Keratinocyte (primary cell): ENCODE measurements at regions not wholly inside any gene's neighbourhood (a gene's known extent, or its start where the extent isn't known, plus 50 kb on each side); places are given as distances from the start of the nearest gene placed in this dataset.

Source experiments
- DNase-seq: peaks from one replicate; pipeline ENCODE4 v3.0.0-alpha.2; 2011; ENCODE audit warnings: low read depth, missing footprints, low spot score
- FAIRE-seq: peaks from 2 replicates; lab custom pipeline; 2011; peaks lifted over from hg19 to GRCh38; lab: Jason Lieb, UNC
- H2AFZ ChIP-seq: 2 replicates; pipeline ENCODE4 v1.6.0; 2012; ENCODE audit warnings: low read length, control low read depth, inconsistent platforms; ENCODE audit not compliant: control insufficient read depth
- H3K27ac ChIP-seq: 2 replicates; pipeline ENCODE4 v1.5.1; 2011; ENCODE audit warnings: low read length; ENCODE audit not compliant: control insufficient read depth, insufficient read depth
- H3K27me3 ChIP-seq: 3 replicates; pipeline ENCODE4 v1.6.0; 2011; ENCODE audit warnings: low read length; ENCODE audit not compliant: control insufficient read depth, insufficient read depth; ENCODE audit errors: extremely low read depth
- H3K36me3 ChIP-seq, 2 experiments: 2 replicates in 1 of 2; 3 replicates in 1 of 2; pipeline ENCODE4 v1.5.1; 2011; ENCODE audit warnings: low read length in 2 of 2, mild to moderate bottlenecking in 1 of 2; ENCODE audit not compliant: control insufficient read depth in 2 of 2, insufficient read depth in 2 of 2; ENCODE audit errors: extremely low read depth in 1 of 2
- H3K4me1 ChIP-seq: 3 replicates; pipeline ENCODE4 v1.5.1; 2011; ENCODE audit warnings: low read length; ENCODE audit not compliant: control insufficient read depth, insufficient read depth; ENCODE audit errors: extremely low read depth
- H3K4me2 ChIP-seq: 3 replicates; pipeline ENCODE4 v1.6.0; 2011; ENCODE audit warnings: low read depth, low read length; ENCODE audit not compliant: control insufficient read depth, insufficient read depth; ENCODE audit errors: extremely low read depth
- H3K4me3 ChIP-seq, 3 experiments: fragments of 200-600 bp in 1 of 3; sonication (generic) in 1 of 3; 2 replicates in 2 of 3; 3 replicates in 1 of 3; pipeline ENCODE4 v1.5.1; 2011 to 2016; ENCODE audit warnings: low read length in 3 of 3, mild to moderate bottlenecking in 3 of 3, control low read depth in 2 of 3, inconsistent platforms in 1 of 3, low read depth in 1 of 3, mixed read lengths in 1 of 3, mixed run types in 1 of 3, moderate library complexity in 1 of 3; ENCODE audit not compliant: control insufficient read depth in 2 of 3, insufficient read depth in 2 of 3; ENCODE audit errors: extremely low read depth in 1 of 3
- H3K79me2 ChIP-seq: 2 replicates; pipeline ENCODE4 v1.6.0; 2012; ENCODE audit warnings: low read length; ENCODE audit not compliant: control insufficient read depth, insufficient read depth
- H3K9ac ChIP-seq: 3 replicates; pipeline ENCODE4 v1.6.0; 2011; ENCODE audit warnings: low read length; ENCODE audit not compliant: control insufficient read depth, insufficient read depth; ENCODE audit errors: extremely low read depth
- H3K9me1 ChIP-seq: 3 replicates; pipeline ENCODE4 v1.6.0; 2011; ENCODE audit warnings: low read length; ENCODE audit not compliant: control insufficient read depth, insufficient read depth; ENCODE audit errors: extremely low read depth
- H3K9me3 ChIP-seq: 2 replicates; pipeline ENCODE4 v1.5.1; 2012; ENCODE audit warnings: low read depth, low read length; ENCODE audit not compliant: control insufficient read depth
- H4K20me1 ChIP-seq: 3 replicates; pipeline ENCODE4 v1.6.0; 2011; ENCODE audit warnings: low read length; ENCODE audit not compliant: control insufficient read depth, insufficient read depth; ENCODE audit errors: extremely low read depth
- CTCF ChIP-seq, 3 experiments: IDR thresholded peaks in 1 of 3; conservative IDR thresholded peaks in 1 of 3; optimal IDR thresholded peaks in 1 of 3; 2 replicates in 2 of 3; 3 replicates in 1 of 3; pipeline versions ENCODE3 to v1.5.1; 2011; ENCODE audit warnings: low read length in 3 of 3, mild to moderate bottlenecking in 3 of 3, moderate library complexity in 2 of 3, control low read depth in 1 of 3, inconsistent platforms in 1 of 3; ENCODE audit not compliant: insufficient read depth in 2 of 3; ENCODE audit errors: extremely low read depth in 1 of 3
- EZH2 ChIP-seq: IDR thresholded peaks from one replicate; pipeline ENCODE4 v1.6.1; 2012; ENCODE audit warnings: inconsistent platforms, mild to moderate bottlenecking, low read length, moderate library complexity
- dilution Hi-C: fragments of 300-500 bp; cut with MboI; formaldehyde crosslinking; loops from one replicate; pipeline ENCODE4 v1.7.0; 2020; ENCODE audit warnings: low sequenced_read_pairs; ENCODE audit not compliant: extremely low pct_ligation_motif_present

- Histone ChIP-seq H3K27me3 (no peaks in the 10 kb centered on the region), H3K79me2 (no peaks in the 10 kb centered on the region), H3K9ac (no peak overlapping the region), H3K36me3 (no peaks in the 10 kb centered on the region), H2AFZ (peak overlapping the region; percentile 62), H3K4me2 (peak overlapping the region; percentile 61), H3K9me3 (no peaks in the 10 kb centered on the region), H4K20me1 (no peaks in the 10 kb centered on the region), H3K27ac (peak overlapping the region; percentile 5), H3K4me1 (peaks cover 23% of the 10 kb centered on the region), H3K4me3 (peak overlapping the region in 1 of 3 experiments; percentile 3), H3K9me1 (no peaks in the 10 kb centered on the region)
- dilution Hi-C loops: loop anchor here (25.0 kb wide), 1 partner anchor 172 kb away; no protein-coding TSS in a partner anchor
- no peak for TF ChIP-seq EZH2
- no peak for TF ChIP-seq CTCF (optimal IDR thresholded peaks at IDR 0.05 in 1 of 3, IDR thresholded peaks at IDR 0.05 in 1 of 3, conservative IDR thresholded peaks at IDR 0.05 in 1 of 3; ENCODE audit: extremely low read depth in 1 of 3, insufficient read depth in 2 of 3, low read length in 3 of 3)
- peak; percentile 9 for FAIRE-seq
- no peak for DNase-seq
Observed at GRCh38 chr3:107265526-107265925, 111.7 kb upstream of the CCDC54 start.

GRCh38 chr3:107268469-107268868 lies 108.8 kb upstream of the CCDC54 start:
- H3K9ac ChIP-seq: no peak overlapping the region
- FAIRE-seq: no peak
- no peaks in the 10 kb centered on the region for H3K79me2 ChIP-seq
- H4K20me1 ChIP-seq: no peaks in the 10 kb centered on the region
- TF ChIP-seq CTCF (optimal IDR thresholded peaks at IDR 0.05 in 1 of 3, IDR thresholded peaks at IDR 0.05 in 1 of 3, conservative IDR thresholded peaks at IDR 0.05 in 1 of 3; ENCODE audit: extremely low read depth in 1 of 3, insufficient read depth in 2 of 3, low read length in 3 of 3) (no peak), EZH2 (no peak)
- no peak overlapping the region for H3K4me3 ChIP-seq
- no peaks in the 10 kb centered on the region for H3K36me3 ChIP-seq
- H3K27me3 ChIP-seq: no peaks in the 10 kb centered on the region
- H3K4me2 ChIP-seq: no peak overlapping the region
- no peak overlapping the region for H2AFZ ChIP-seq
- peaks cover 22% of the 10 kb centered on the region for H3K4me1 ChIP-seq
- DNase-seq: no peak
- H3K9me1 ChIP-seq: no peaks in the 10 kb centered on the region
- dilution Hi-C loops: loop anchor here (25.0 kb wide), 1 partner anchor 169 kb away; no protein-coding TSS in a partner anchor
- H3K9me3 ChIP-seq: no peaks in the 10 kb centered on the region
- H3K27ac ChIP-seq: no peak overlapping the region
